Thyroid gland (tissue), 4 donors: ENCODE measurements at regions not wholly inside any gene's neighbourhood (a gene's known extent, or its start where the extent isn't known, plus 50 kb on each side); places are given as distances from the start of the nearest gene placed in this dataset.
"Not testable (repeated sequence)": the region's sequence is repeated elsewhere in the genome, so short reads cannot be mapped to it uniquely, and the experiment has no call there.

ENCODE experiments used
- DNase-seq, 2 donors: peaks; one replicate each; pipeline ENCODE4 v3.0.0-alpha.2; 2019
- H3K27ac ChIP-seq, 3 donors: fragments of 200-600 bp; sonication (generic); 1 replicate in 2 of 3; 2 replicates in 1 of 3; pipeline ENCODE4 v1.5.1; 2016 to 2019; ENCODE audit warnings: mild to moderate bottlenecking in 1 of 3, moderate library complexity in 1 of 3
- H3K27me3 ChIP-seq: fragments of 200-600 bp; sonication (generic); one replicate; pipeline ENCODE4 v1.5.1; 2019
- H3K36me3 ChIP-seq, 2 donors: fragments of 200-600 bp; sonication (generic); one replicate each; pipeline ENCODE4 v1.5.1; 2016 to 2019
- H3K4me1 ChIP-seq, 2 donors: fragments of 200-600 bp; sonication (generic); one replicate each; pipeline ENCODE4 v1.5.1; 2017 to 2019
- H3K4me3 ChIP-seq, 3 donors: fragments of 200-600 bp; sonication (generic); replicated peaks in 1 of 3; 1 replicate in 2 of 3; 2 replicates in 1 of 3; pipeline ENCODE4 v1.5.1; 2016; ENCODE audit warnings: mild to moderate bottlenecking in 1 of 3
- H3K9me3 ChIP-seq: fragments of 200-600 bp; sonication (generic); one replicate; pipeline ENCODE4 v1.5.1; 2017
- CTCF ChIP-seq, 6 experiments: fragments of 200-600 bp in 3 of 6; fragments of 450-650 bp in 3 of 6; sonication (generic) in 3 of 6; IDR thresholded peaks; one replicate each; pipeline ENCODE4 v1.5.1; 2016 to 2019; ENCODE audit warnings: antibody characterized with exemption in 6 of 6, mild to moderate bottlenecking in 2 of 6, inconsistent platforms in 1 of 6, moderate library complexity in 1 of 6
- POLR2A ChIP-seq, 2 donors: fragments of 450-650 bp; IDR thresholded peaks; one replicate each; pipeline ENCODE4 v1.6.1; 2017; ENCODE audit warnings: antibody characterized with exemption in 2 of 2, mild to moderate bottlenecking in 2 of 2, moderate library complexity in 1 of 2
- WGBS, 2 donors: methylation state at CpG; one replicate each; pipeline ENCODE4 v1.1.5; 2017; 5-methylcytosine and 5-hydroxymethylcytosine counted together
- intact Hi-C: fragments of 100-400 bp; cut with DNase I; formaldehyde crosslinking; loops from one replicate; pipeline ENCODE4 v1.15.1; 2023

GRCh38 chr12:63003223-63003819 is 68.4 kb upstream of the PPM1H start:
- Histone ChIP-seq H3K27me3 (no peaks in the 10 kb centered on the region), H3K36me3 (no peaks in the 10 kb centered on the region), H3K27ac (no peak overlapping the region), H3K4me3 (no peak overlapping the region), H3K9me3 (no peaks in the 10 kb centered on the region), H3K4me1 (peaks cover 0 to 2% of the 10 kb centered on the region in 2 donors)
- 96 to 97% methylated on average over 22 of the region's 22 CpGs for WGBS, 2 donors
- DNase-seq = no peak
- intact Hi-C loops = no loop called here
- no peak for TF ChIP-seq POLR2A (IDR thresholded peaks at IDR 0.05)
- no peak for TF ChIP-seq CTCF (IDR thresholded peaks at IDR 0.05)

- H3K4me3 ChIP-seq, H3K4me1 ChIP-seq, DNase-seq, intact Hi-C loops, H3K27ac ChIP-seq, H3K36me3 ChIP-seq, H3K9me3 ChIP-seq, H3K27me3 ChIP-seq: not testable (repeated sequence)
- WGBS, 2 donors = 48 to 80% methylated on average over 2 of the region's 2 CpGs
Observed at GRCh38 chr12:63002059-63002458, 67.1 kb upstream of the PPM1H start.

- H3K27me3 ChIP-seq = no peaks in the 10 kb centered on the region
- 85 to 90% methylated on average over 1 of the region's 1 CpG for whole genome bisulfite sequencing, 2 donors
- no peaks in the 10 kb centered on the region for H3K4me1 ChIP-seq
- intact Hi-C loops = no loop called here
- H3K27ac ChIP-seq = no peak overlapping the region
- DNase-seq = no peak
- H3K36me3 ChIP-seq = no peaks in the 10 kb centered on the region
- H3K4me3 ChIP-seq = no peak overlapping the region
- TF ChIP-seq CTCF (IDR thresholded peaks at IDR 0.05) = no peak
- no peak for TF ChIP-seq POLR2A (IDR thresholded peaks at IDR 0.05)
- H3K9me3 ChIP-seq = no peaks in the 10 kb centered on the region
Observed at GRCh38 chr12:62998454-62998853, 63.5 kb upstream of the PPM1H start.

- Histone ChIP-seq H3K36me3 (no peaks in the 10 kb centered on the region), H3K9me3 (no peaks in the 10 kb centered on the region), H3K4me3 (no peak overlapping the region), H3K4me1 (no peaks in the 10 kb centered on the region), H3K27ac (no peak overlapping the region), H3K27me3 (no peaks in the 10 kb centered on the region)
- DNase-seq = no peak
- intact Hi-C loops = no loop called here
- no peak for TF ChIP-seq CTCF (IDR thresholded peaks at IDR 0.05)
- TF ChIP-seq POLR2A (IDR thresholded peaks at IDR 0.05) = no peak
Observed at GRCh38 chr12:62995097-62995496, 60.1 kb upstream of the PPM1H start.

- Histone ChIP-seq H3K36me3 (no peaks in the 10 kb centered on the region), H3K9me3 (no peaks in the 10 kb centered on the region), H3K27ac (no peak overlapping the region), H3K4me1 (no peaks in the 10 kb centered on the region), H3K27me3 (no peaks in the 10 kb centered on the region), H3K4me3 (no peak overlapping the region)
- TF ChIP-seq POLR2A (IDR thresholded peaks at IDR 0.05) = no peak
- TF ChIP-seq CTCF (IDR thresholded peaks at IDR 0.05) = no peak
- no peak for DNase-seq
- intact Hi-C loops = no loop called here
- WGBS, 2 donors = 43 to 44% methylated on average over 2 of the region's 2 CpGs
Observed at GRCh38 chr12:62986844-62987243, 51.9 kb upstream of the PPM1H start.
